Naive thymus-derived CD8-positive, alpha-beta T cell (primary cell): ENCODE measurements at regions not wholly inside any gene's neighbourhood (a gene's known extent, or its start where the extent isn't known, plus 50 kb on each side); places are given as distances from the start of the nearest gene placed in this dataset.
"Not testable (repeated sequence)": the region's sequence is repeated elsewhere in the genome, so short reads cannot be mapped to it uniquely, and the experiment has no call there.

Experiments
- ATAC-seq, 2 donors: fragments of 150-1000 bp; cut with Tn5 transposase in 1 of 2; sonication (Bioruptor Pico), chemical (Tn5 transposase) in 1 of 2; 1 replicate in 1 of 2; 2 replicates in 1 of 2; pipeline ENCODE4 v1.10.0; 2021; ENCODE audit warnings: mild to moderate bottlenecking in 2 of 2, moderate library complexity in 2 of 2
- POLR2A ChIA-PET: fragments of 350-600 bp; sonication (Branson Sonifier 250); formaldehyde crosslinking; loops from one replicate; lab custom pipeline; 2021; ENCODE audit warnings: antibody characterized with exemption; lab: Charles Lee
- DNase-seq, 10 donors: peaks; one replicate each; pipeline versions ENCODE4 v3.0.0 to v3.0.0-alpha.2; 2020 to 2022
- H3K27ac Mint-ChIP-seq, 10 donors: one replicate each; pipeline ENCODE4 v1.8.0; 2020 to 2022; ENCODE audit warnings: mild to moderate bottlenecking in 10 of 10, mixed read lengths in 10 of 10, moderate library complexity in 4 of 10, inconsistent platforms in 1 of 10
- H3K27me3 Mint-ChIP-seq, 5 donors: one replicate each; pipeline ENCODE4 v1.8.0; 2021 to 2022; ENCODE audit warnings: mixed read lengths in 5 of 5
- H3K36me3 Mint-ChIP-seq, 3 donors: one replicate each; pipeline ENCODE4 v1.8.0; 2020 to 2022; ENCODE audit warnings: mixed read lengths in 3 of 3, mild to moderate bottlenecking in 2 of 3, inconsistent platforms in 1 of 3
- H3K4me1 Mint-ChIP-seq, 4 donors: one replicate each; pipeline ENCODE4 v1.8.0; 2021 to 2022; ENCODE audit warnings: mixed read lengths in 4 of 4
- H3K4me3 Mint-ChIP-seq, 10 donors: one replicate each; pipeline ENCODE4 v1.8.0; 2020 to 2022; ENCODE audit warnings: mild to moderate bottlenecking in 10 of 10, mixed read lengths in 10 of 10, moderate library complexity in 6 of 10, inconsistent platforms in 1 of 10
- H3K9me3 Mint-ChIP-seq, 9 donors: one replicate each; pipeline ENCODE4 v1.8.0; 2020 to 2022; ENCODE audit warnings: mixed read lengths in 9 of 9, mild to moderate bottlenecking in 3 of 9, inconsistent platforms in 1 of 9, moderate library complexity in 1 of 9

DNA sequence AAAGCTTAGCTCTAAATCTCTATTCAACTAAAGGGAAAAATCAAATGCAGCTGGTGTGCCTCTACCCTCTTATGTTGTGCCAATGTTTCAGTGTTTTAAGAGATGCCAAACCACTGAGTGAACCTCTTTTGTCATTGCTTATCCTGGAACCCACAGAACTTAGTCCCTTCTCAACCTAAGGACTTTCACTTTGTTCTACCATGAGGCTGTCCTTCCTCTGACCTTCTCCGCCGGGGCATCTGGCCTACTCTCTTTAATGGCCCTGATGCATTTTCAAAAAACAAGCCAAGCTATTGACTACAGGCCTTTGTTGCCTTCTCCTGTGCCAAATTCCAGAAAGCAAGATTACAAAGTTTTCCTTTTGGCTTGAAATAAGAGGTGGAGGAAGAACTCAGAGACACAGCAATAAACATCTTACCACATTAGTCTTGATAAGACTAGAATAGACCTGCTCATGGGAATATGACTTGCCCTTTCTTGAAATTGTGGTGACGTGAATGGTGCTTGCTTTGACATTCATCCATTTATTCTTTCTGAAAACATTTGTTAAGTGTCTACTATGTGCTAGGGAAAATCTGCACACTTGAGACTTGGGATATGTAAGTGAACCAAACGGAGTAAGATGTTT is 253.2 kb upstream of the SMIM30 start:
- no peak for DNase-seq
- Mint-ChIP-seq H3K9me3 (no peaks in the 10 kb centered on the region), H3K4me1 (no peaks in the 10 kb centered on the region), H3K27ac (no peak overlapping the region), H3K4me3 (no peak overlapping the region), H3K36me3 (no peaks in the 10 kb centered on the region), H3K27me3 (peaks cover 0 to 12% (median 1%) of the 10 kb centered on the region in 5 donors)
- no peak for ATAC-seq
- POLR2A ChIA-PET, result no interaction called here

DNA sequence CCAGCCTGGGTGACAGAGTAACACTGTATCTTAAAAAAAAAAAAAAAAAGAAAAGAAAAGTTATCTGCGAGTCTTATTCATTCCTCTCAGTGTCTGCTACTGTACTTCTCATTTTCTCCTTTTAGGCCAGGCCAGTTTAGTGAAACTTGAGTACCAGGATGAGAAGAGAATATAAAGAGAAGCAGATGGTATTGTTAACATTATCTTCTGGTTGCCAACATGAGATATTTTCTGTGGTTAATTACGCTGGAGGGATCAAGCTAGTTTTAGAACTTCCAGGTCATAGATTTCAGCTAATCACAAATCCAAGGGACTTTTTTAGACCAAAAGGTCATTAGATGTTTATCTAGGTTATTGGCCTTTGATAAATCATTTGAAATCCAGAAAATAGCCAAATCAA is 252.6 kb upstream of the SMIM30 start:
- Mint-ChIP-seq H3K4me1 (no peaks in the 10 kb centered on the region), H3K27ac (no peak overlapping the region), H3K9me3 (peaks cover 0 to under 1% (median 0%) of the 10 kb centered on the region in 9 donors), H3K36me3 (no peaks in the 10 kb centered on the region), H3K4me3 (no peak overlapping the region), H3K27me3 (peaks cover 0 to 12% (median 1%) of the 10 kb centered on the region in 5 donors)
- ATAC-seq, result no peak
- no peak for DNase-seq
- POLR2A ChIA-PET, result no interaction called here

- no peak for ATAC-seq
- POLR2A ChIA-PET, result no interaction called here
- no peaks in the 10 kb centered on the region for H3K36me3 Mint-ChIP-seq
- H3K27me3 Mint-ChIP-seq, result peaks cover 0 to 12% (median 1%) of the 10 kb centered on the region in 5 donors
- no peak for DNase-seq
- H3K4me1 Mint-ChIP-seq, result no peaks in the 10 kb centered on the region
- H3K27ac Mint-ChIP-seq, result no peak overlapping the region
- peaks cover 0 to 4% (median 0%) of the 10 kb centered on the region in 9 donors for H3K9me3 Mint-ChIP-seq
- H3K4me3 Mint-ChIP-seq, result no peak overlapping the region
Observed at GRCh38 chr7:113368256-113368655, 249.9 kb upstream of the SMIM30 start.

DNA sequence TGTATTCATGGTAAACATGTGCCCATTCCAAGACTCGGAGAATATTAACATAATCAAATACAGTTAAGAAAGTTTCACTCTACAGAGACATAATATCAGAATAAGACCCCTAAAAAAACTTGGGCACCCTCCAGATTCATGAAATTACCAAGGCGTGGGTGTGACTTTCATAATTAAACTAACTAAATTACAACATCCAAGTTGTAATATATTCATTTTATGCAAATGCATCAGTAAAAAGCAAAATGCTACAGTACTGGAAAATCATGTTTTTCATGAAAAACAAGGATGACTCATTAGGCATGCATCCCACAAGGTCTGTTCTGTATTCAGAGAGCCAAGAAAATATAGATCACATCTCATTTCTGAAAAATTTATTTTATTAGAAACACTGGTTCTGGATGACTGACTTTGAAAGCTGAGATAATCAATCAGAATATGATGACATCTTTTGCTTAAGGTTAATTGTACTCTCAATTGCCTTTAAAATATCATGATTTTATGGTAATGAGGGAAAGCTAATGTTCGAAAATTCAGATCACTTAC is 248.8 kb upstream of the SMIM30 start:
- H3K4me1 Mint-ChIP-seq, result no peaks in the 10 kb centered on the region
- POLR2A ChIA-PET, result no interaction called here

GRCh38 chr7:113366122-113366521 is 247.8 kb upstream of the SMIM30 start:
- H3K4me1 Mint-ChIP-seq, result no peaks in the 10 kb centered on the region
- peaks cover 0 to 8% (median 1%) of the 10 kb centered on the region in 5 donors for H3K27me3 Mint-ChIP-seq
- ATAC-seq, result no peak
- no peaks in the 10 kb centered on the region for H3K36me3 Mint-ChIP-seq
- peaks cover 0 to 4% (median 0%) of the 10 kb centered on the region in 9 donors for H3K9me3 Mint-ChIP-seq
- POLR2A ChIA-PET, result no interaction called here
- no peak overlapping the region for H3K4me3 Mint-ChIP-seq
- H3K27ac Mint-ChIP-seq, result no peak overlapping the region
- no peak for DNase-seq

More for the DNA sequence above, 248.8 kb upstream of the SMIM30 start:
- peaks cover 0 to 4% (median 0%) of the 10 kb centered on the region in 9 donors for H3K9me3 Mint-ChIP-seq
- ATAC-seq (no peak), DNase-seq (no peak)
- H3K27me3 Mint-ChIP-seq, result peaks cover 0 to 12% (median 1%) of the 10 kb centered on the region in 5 donors
- H3K4me3 Mint-ChIP-seq, result no peak overlapping the region
- no peak overlapping the region for H3K27ac Mint-ChIP-seq
- H3K36me3 Mint-ChIP-seq, result no peaks in the 10 kb centered on the region

GRCh38 chr7:113349339-113349738 is 231.0 kb upstream of the SMIM30 start:
- POLR2A ChIA-PET, result no interaction called here
- no peaks in the 10 kb centered on the region for H3K4me1 Mint-ChIP-seq
- H3K27me3 Mint-ChIP-seq, result peaks cover 0 to 5% (median 0%) of the 10 kb centered on the region in 5 donors
- DNase-seq, result no peak
- no peaks in the 10 kb centered on the region for H3K36me3 Mint-ChIP-seq
- ATAC-seq, result no peak
- H3K9me3 Mint-ChIP-seq, result peaks cover 0 to 9% (median 0%) of the 10 kb centered on the region in 9 donors
- H3K27ac Mint-ChIP-seq, result no peak overlapping the region
- no peak overlapping the region for H3K4me3 Mint-ChIP-seq

DNA sequence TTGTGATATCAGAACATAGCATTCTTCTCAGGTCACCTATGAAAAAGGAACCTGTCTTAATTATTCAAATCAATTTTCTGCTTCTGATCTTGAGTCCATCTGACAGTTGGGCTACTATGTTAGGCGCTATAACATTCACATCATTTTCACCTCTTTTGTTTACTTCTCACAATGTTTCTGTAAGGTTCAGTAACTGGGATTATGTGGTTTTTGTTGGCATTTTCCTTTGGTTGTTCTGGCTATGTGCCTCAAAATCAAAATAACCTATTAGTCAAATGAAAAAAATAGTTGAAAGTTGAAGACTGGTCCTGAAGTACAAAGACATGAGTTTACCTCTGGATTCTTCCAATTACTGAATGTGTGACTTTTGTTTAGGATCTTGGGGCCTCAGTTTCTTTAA is 221.3 kb upstream of the SMIM30 start:
- H3K36me3 Mint-ChIP-seq, result no peaks in the 10 kb centered on the region
- no peaks in the 10 kb centered on the region for H3K27me3 Mint-ChIP-seq
- ATAC-seq, result no peak
- H3K4me1 Mint-ChIP-seq, result no peaks in the 10 kb centered on the region
- H3K27ac Mint-ChIP-seq, result no peak overlapping the region
- H3K4me3 Mint-ChIP-seq, result no peak overlapping the region
- no peak for DNase-seq
- peaks cover 0 to 8% (median 0%) of the 10 kb centered on the region in 9 donors for H3K9me3 Mint-ChIP-seq
- POLR2A ChIA-PET, result no interaction called here

- Mint-ChIP-seq H3K4me3 (no peak overlapping the region), H3K27ac (no peak overlapping the region)
Observed at GRCh38 chr7:113338071-113338696, 219.8 kb upstream of the SMIM30 start.

DNA sequence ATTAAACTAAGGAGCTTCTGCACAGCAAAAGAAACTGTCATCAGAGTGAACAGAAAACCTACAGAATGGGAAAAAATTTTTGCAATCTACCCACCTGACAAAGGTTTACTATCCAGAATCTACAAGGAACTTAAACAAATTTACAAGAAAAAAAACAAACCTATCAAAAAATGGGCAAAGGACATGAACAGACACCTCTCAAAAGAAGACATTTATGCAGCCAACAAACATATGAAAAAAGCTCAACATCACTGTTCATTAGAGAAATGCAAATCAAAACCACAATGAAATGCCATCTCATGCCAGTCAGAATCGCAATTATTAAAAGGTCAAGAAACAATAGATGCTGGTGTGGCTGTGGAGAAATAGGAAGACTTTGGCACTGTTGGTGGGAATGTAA is 218.5 kb upstream of the SMIM30 start:
- POLR2A ChIA-PET, ATAC-seq, H3K27ac Mint-ChIP-seq, DNase-seq, H3K36me3 Mint-ChIP-seq, H3K27me3 Mint-ChIP-seq, H3K4me3 Mint-ChIP-seq, H3K4me1 Mint-ChIP-seq: not testable (repeated sequence)
- H3K9me3 Mint-ChIP-seq, result peaks cover 0 to 13% (median 4%) of the 10 kb centered on the region in 9 donors

More at GRCh38 chr7:113338071-113338696, 219.8 kb upstream of the SMIM30 start:
- POLR2A ChIA-PET, result no interaction called here
- Mint-ChIP-seq H3K27me3 (no peaks in the 10 kb centered on the region), H3K36me3 (no peaks in the 10 kb centered on the region), H3K4me1 (no peaks in the 10 kb centered on the region), H3K9me3 (peaks cover 0 to 12% (median 4%) of the 10 kb centered on the region in 9 donors)
- no peak for DNase-seq
- no peak for ATAC-seq

- Mint-ChIP-seq H3K27me3 (peaks cover 0 to 3% (median 2%) of the 10 kb centered on the region in 5 donors), H3K36me3 (no peaks in the 10 kb centered on the region), H3K27ac (no peak overlapping the region), H3K4me1 (no peaks in the 10 kb centered on the region), H3K9me3 (peaks cover 0 to 12% (median 2%) of the 10 kb centered on the region in 9 donors), H3K4me3 (no peak overlapping the region)
- no peak for ATAC-seq
- POLR2A ChIA-PET, result no interaction called here
- no peak for DNase-seq
Observed at GRCh38 chr7:113331155-113331898, 213.0 kb upstream of the SMIM30 start.

DNA sequence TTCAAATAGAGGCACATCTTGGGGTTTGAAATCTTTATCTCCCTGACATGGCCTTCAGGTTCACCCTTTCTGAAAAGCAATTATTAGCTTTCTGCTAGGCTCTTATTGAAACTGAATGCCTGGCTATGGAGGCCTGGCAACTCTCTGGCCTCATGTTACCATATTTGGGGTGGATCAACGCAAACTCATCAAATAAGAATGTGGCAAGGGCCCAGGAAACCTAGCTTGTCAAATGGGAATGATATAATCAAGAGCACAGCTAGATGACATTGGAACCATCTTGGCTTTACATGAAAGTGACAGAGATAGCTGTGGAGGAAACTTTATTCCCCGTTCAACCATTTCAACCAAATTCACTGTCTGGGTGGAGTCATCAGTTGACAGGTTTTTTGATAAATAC is 202.8 kb upstream of the SMIM30 start:
- POLR2A ChIA-PET, result no interaction called here
- Mint-ChIP-seq H3K27ac (no peak overlapping the region), H3K4me3 (no peak overlapping the region)

GRCh38 chr7:113320419-113320818 is 202.1 kb upstream of the SMIM30 start:
- Mint-ChIP-seq H3K9me3 (no peaks in the 10 kb centered on the region), H3K36me3 (peaks cover 0 to 2% (median 0%) of the 10 kb centered on the region in 3 donors), H3K27me3 (peaks cover 0 to 3% (median 0%) of the 10 kb centered on the region in 5 donors), H3K4me3 (no peak overlapping the region), H3K27ac (no peak overlapping the region), H3K4me1 (no peaks in the 10 kb centered on the region)
- no peak for DNase-seq
- no peak for ATAC-seq
- POLR2A ChIA-PET, result no interaction called here

More for the DNA sequence above, 202.8 kb upstream of the SMIM30 start:
- ATAC-seq (no peak), DNase-seq (no peak)
- H3K9me3 Mint-ChIP-seq, result no peaks in the 10 kb centered on the region
- H3K36me3 Mint-ChIP-seq, result peaks cover 0 to 2% (median 0%) of the 10 kb centered on the region in 3 donors
- H3K4me1 Mint-ChIP-seq, result no peaks in the 10 kb centered on the region
- H3K27me3 Mint-ChIP-seq, result peaks cover 0 to 3% (median 0%) of the 10 kb centered on the region in 5 donors

DNA sequence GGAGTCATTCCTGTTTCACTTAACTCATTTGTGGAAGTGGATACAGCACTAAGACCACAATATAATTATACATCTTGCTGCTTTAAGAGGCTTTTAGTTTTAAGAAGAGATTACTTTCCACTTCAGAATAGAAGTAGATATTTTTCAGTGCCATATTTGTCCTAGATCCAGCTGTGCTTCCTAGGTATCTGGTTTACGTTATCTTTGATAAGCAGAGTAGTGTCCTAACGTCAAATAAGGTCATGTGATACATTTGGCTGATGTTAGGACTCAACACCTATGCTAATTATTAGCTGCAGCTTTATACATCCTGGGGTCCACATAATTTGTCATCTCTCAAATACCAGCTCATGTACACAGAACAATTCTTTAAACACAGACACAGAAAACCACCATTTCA is 196.2 kb upstream of the SMIM30 start:
- no peaks in the 10 kb centered on the region for H3K4me1 Mint-ChIP-seq
- POLR2A ChIA-PET, result no interaction called here
- H3K4me3 Mint-ChIP-seq, result no peak overlapping the region
- no peaks in the 10 kb centered on the region for H3K9me3 Mint-ChIP-seq
- DNase-seq (no peak), ATAC-seq (no peak)
- H3K27ac Mint-ChIP-seq, result no peak overlapping the region
- peaks cover 0 to 2% (median 0%) of the 10 kb centered on the region in 3 donors for H3K36me3 Mint-ChIP-seq
- peaks cover 0 to 3% (median 0%) of the 10 kb centered on the region in 5 donors for H3K27me3 Mint-ChIP-seq
